ENCODE measurements at regions not wholly inside any gene's neighbourhood (a gene's known extent, or its start where the extent isn't known, plus 50 kb on each side); places are given as distances from the start of the nearest gene placed in this dataset.

DNA sequence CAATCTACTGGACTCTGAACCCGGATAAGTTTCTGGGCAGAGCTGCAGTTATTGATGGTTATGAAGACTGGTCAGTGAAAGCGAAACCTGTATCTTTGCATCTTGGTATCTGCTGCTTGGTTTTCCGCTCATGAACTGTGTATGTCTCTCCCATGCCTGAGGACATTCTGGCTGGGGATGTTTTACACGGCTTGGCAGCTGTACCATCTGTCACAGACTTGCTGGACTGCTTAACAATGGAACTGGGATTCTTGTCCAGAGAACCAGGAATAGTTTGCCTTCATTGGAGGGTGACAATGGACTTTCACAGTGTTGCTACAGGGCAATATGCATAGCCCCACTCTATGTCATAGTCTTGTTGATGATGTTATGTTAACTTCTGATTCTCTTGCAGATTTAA is 119.9 kb upstream of the TMEM106B start:
- no peaks in the 10 kb centered on the region for H3K27me3 ChIP-seq (ENCODE audit: control insufficient read depth in 4 of 4, insufficient read depth in 4 of 4, low read length in 3 of 4)
- no peak overlapping the region for H3K27ac ChIP-seq (ENCODE audit: low read depth in 1 of 2, low read length in 2 of 2)
- DNase-seq (ENCODE audit: low spot score) = no peak
- no peak overlapping the region for H3K4me3 ChIP-seq (ENCODE audit: low read depth in 1 of 3, low read length in 3 of 3)
- peaks cover 0 to 4% (median 0%) of the 10 kb centered on the region in 4 donors for H3K9me3 ChIP-seq (ENCODE audit: control insufficient read depth in 4 of 4, low read length in 3 of 4)
- H3K4me1 ChIP-seq (ENCODE audit: control insufficient read depth in 4 of 4, insufficient read depth in 4 of 4, low read length in 3 of 4) = no peaks in the 10 kb centered on the region
- WGBS = 86% methylated on average over 4 of the region's 4 CpGs
- no peak overlapping the region for H3K9ac ChIP-seq (ENCODE audit: low read depth in 1 of 2, low read length in 2 of 2)
- no peaks in the 10 kb centered on the region for H3K36me3 ChIP-seq (ENCODE audit: control insufficient read depth in 4 of 4, insufficient read depth in 3 of 4, low read depth in 1 of 4, low read length in 3 of 4)
- TF ChIP-seq TAF1 (conservative IDR thresholded peaks at IDR 0.05) (no peak), RAD21 (IDR thresholded peaks at IDR 0.05) (no peak), RXRA (IDR thresholded peaks at IDR 0.05) (no peak)

DNA sequence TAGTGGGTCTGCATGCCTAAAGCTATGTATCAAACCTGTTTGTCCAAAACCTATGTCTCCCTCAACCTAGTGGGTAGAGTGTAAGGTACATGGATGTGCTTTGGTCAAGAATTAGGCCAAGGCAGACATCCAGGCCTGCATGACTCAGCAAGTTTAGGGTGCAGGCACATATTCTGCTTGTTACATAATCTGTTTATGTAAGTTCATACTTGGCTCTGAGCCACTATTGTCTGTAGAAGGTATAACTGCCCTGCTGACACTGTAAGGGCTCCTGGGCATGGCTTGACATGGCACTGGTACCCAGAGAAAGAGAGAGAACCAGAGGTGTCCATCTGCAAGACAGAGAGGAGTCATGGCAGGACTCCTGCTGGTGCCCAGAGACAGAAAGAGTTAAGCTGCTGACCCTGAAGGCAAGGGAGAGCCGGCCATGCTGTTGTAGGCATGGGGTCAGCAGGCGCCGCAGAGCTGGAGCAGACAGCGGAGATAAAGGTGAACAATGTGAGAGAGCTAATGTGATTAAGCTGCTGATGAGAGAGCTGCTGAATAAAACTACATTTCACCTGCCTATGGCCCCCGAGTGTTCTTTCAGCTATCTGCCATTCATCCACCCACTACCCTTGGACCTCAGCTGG is 118.5 kb upstream of the TMEM106B start:
- Histone ChIP-seq H3K9me3 (ENCODE audit: control insufficient read depth in 4 of 4, low read length in 3 of 4) (no peaks in the 10 kb centered on the region), H3K27me3 (ENCODE audit: control insufficient read depth in 4 of 4, insufficient read depth in 4 of 4, low read length in 3 of 4) (no peaks in the 10 kb centered on the region), H3K9ac (ENCODE audit: low read depth in 1 of 2, low read length in 2 of 2) (no peak overlapping the region), H3K36me3 (ENCODE audit: control insufficient read depth in 4 of 4, insufficient read depth in 3 of 4, low read depth in 1 of 4, low read length in 3 of 4) (no peaks in the 10 kb centered on the region), H3K4me3 (ENCODE audit: low read depth in 1 of 3, low read length in 3 of 3) (no peak overlapping the region), H3K27ac (ENCODE audit: low read depth in 1 of 2, low read length in 2 of 2) (no peak overlapping the region), H3K4me1 (ENCODE audit: control insufficient read depth in 4 of 4, insufficient read depth in 4 of 4, low read length in 3 of 4) (no peaks in the 10 kb centered on the region)
- DNase-seq (ENCODE audit: low spot score) = no peak
- whole genome bisulfite sequencing = 82% methylated on average over 5 of the region's 5 CpGs
- TF ChIP-seq, protein P1, sequence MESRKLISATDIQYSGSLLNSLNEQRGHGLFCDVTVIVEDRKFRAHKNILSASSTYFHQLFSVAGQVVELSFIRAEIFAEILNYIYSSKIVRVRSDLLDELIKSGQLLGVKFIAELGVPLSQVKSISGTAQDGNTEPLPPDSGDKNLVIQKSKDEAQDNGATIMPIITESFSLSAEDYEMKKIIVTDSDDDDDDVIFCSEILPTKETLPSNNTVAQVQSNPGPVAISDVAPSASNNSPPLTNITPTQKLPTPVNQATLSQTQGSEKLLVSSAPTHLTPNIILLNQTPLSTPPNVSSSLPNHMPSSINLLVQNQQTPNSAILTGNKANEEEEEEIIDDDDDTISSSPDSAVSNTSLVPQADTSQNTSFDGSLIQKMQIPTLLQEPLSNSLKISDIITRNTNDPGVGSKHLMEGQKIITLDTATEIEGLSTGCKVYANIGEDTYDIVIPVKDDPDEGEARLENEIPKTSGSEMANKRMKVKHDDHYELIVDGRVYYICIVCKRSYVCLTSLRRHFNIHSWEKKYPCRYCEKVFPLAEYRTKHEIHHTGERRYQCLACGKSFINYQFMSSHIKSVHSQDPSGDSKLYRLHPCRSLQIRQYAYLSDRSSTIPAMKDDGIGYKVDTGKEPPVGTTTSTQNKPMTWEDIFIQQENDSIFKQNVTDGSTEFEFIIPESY (IDR thresholded peaks at IDR 0.05) = no peak
- TF ChIP-seq, protein P2, sequence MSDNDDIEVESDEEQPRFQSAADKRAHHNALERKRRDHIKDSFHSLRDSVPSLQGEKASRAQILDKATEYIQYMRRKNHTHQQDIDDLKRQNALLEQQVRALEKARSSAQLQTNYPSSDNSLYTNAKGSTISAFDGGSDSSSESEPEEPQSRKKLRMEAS (IDR thresholded peaks at IDR 0.05) = no peak
- TF ChIP-seq SP1 (IDR thresholded peaks at IDR 0.05) = no peak

DNA sequence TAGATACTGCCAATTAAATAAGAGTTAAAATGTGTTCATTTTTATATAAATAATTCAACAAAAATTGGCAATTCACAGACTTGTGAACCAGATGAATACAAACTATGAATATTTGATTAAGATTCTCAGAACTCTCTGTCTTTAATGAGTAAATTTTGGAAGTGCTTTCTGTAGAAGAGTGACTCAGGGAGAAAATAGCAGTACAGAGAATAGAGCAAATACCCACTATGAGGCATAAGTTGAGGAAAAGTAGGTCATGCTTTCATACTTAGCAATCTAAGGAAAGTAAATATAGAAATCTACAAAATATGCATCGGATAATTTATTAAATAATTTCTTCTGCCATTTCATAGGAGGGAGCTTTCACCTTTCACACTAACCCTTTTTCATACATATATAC is 117.7 kb upstream of the TMEM106B start:
- no peak for DNase-seq (ENCODE audit: low spot score)
- Histone ChIP-seq H3K27ac (ENCODE audit: low read depth in 1 of 2, low read length in 2 of 2) (no peak overlapping the region), H3K9ac (ENCODE audit: low read depth in 1 of 2, low read length in 2 of 2) (no peak overlapping the region), H3K36me3 (ENCODE audit: control insufficient read depth in 4 of 4, insufficient read depth in 3 of 4, low read depth in 1 of 4, low read length in 3 of 4) (no peaks in the 10 kb centered on the region), H3K27me3 (ENCODE audit: control insufficient read depth in 4 of 4, insufficient read depth in 4 of 4, low read length in 3 of 4) (no peaks in the 10 kb centered on the region), H3K9me3 (ENCODE audit: control insufficient read depth in 4 of 4, low read length in 3 of 4) (no peaks in the 10 kb centered on the region), H3K4me3 (ENCODE audit: low read depth in 1 of 3, low read length in 3 of 3) (no peak overlapping the region), H3K4me1 (ENCODE audit: control insufficient read depth in 4 of 4, insufficient read depth in 4 of 4, low read length in 3 of 4) (no peaks in the 10 kb centered on the region)
- TF ChIP-seq SP1 (IDR thresholded peaks at IDR 0.05) (no peak), JUND (IDR thresholded peaks at IDR 0.05) (no peak), RAD21 (IDR thresholded peaks at IDR 0.05) (no peak), YY1 (IDR thresholded peaks at IDR 0.05) (no peak), FOXA2 (IDR thresholded peaks at IDR 0.05) (no peak)
- TF ChIP-seq, protein P3, sequence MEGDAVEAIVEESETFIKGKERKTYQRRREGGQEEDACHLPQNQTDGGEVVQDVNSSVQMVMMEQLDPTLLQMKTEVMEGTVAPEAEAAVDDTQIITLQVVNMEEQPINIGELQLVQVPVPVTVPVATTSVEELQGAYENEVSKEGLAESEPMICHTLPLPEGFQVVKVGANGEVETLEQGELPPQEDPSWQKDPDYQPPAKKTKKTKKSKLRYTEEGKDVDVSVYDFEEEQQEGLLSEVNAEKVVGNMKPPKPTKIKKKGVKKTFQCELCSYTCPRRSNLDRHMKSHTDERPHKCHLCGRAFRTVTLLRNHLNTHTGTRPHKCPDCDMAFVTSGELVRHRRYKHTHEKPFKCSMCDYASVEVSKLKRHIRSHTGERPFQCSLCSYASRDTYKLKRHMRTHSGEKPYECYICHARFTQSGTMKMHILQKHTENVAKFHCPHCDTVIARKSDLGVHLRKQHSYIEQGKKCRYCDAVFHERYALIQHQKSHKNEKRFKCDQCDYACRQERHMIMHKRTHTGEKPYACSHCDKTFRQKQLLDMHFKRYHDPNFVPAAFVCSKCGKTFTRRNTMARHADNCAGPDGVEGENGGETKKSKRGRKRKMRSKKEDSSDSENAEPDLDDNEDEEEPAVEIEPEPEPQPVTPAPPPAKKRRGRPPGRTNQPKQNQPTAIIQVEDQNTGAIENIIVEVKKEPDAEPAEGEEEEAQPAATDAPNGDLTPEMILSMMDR (IDR thresholded peaks at IDR 0.05; ENCODE audit: low read depth, low read length, missing input control) = no peak
- TF ChIP-seq, protein P1 (IDR thresholded peaks at IDR 0.05) = no peak
- TF ChIP-seq, protein P2 (IDR thresholded peaks at IDR 0.05) = no peak
- TF ChIP-seq, protein P4, sequence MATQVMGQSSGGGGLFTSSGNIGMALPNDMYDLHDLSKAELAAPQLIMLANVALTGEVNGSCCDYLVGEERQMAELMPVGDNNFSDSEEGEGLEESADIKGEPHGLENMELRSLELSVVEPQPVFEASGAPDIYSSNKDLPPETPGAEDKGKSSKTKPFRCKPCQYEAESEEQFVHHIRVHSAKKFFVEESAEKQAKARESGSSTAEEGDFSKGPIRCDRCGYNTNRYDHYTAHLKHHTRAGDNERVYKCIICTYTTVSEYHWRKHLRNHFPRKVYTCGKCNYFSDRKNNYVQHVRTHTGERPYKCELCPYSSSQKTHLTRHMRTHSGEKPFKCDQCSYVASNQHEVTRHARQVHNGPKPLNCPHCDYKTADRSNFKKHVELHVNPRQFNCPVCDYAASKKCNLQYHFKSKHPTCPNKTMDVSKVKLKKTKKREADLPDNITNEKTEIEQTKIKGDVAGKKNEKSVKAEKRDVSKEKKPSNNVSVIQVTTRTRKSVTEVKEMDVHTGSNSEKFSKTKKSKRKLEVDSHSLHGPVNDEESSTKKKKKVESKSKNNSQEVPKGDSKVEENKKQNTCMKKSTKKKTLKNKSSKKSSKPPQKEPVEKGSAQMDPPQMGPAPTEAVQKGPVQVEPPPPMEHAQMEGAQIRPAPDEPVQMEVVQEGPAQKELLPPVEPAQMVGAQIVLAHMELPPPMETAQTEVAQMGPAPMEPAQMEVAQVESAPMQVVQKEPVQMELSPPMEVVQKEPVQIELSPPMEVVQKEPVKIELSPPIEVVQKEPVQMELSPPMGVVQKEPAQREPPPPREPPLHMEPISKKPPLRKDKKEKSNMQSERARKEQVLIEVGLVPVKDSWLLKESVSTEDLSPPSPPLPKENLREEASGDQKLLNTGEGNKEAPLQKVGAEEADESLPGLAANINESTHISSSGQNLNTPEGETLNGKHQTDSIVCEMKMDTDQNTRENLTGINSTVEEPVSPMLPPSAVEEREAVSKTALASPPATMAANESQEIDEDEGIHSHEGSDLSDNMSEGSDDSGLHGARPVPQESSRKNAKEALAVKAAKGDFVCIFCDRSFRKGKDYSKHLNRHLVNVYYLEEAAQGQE (IDR thresholded peaks at IDR 0.05) = no peak
- WGBS = 98% methylated on average over 1 of the region's 1 CpG

Measured in liver (tissue), 8 donors.